IPS DF 19.7 (cell line): ENCODE measurements at regions not wholly inside any gene's neighbourhood (a gene's known extent, or its start where the extent isn't known, plus 50 kb on each side); places are given as distances from the start of the nearest gene placed in this dataset.
A peak's percentile ranks its signal among the peaks of the same experiment; 100 is the strongest.

Experiments
- DNase-seq: peaks from one replicate; pipeline ENCODE4 v3.0.0-alpha.2; 2013; ENCODE audit warnings: low read depth, low spot score

DNA sequence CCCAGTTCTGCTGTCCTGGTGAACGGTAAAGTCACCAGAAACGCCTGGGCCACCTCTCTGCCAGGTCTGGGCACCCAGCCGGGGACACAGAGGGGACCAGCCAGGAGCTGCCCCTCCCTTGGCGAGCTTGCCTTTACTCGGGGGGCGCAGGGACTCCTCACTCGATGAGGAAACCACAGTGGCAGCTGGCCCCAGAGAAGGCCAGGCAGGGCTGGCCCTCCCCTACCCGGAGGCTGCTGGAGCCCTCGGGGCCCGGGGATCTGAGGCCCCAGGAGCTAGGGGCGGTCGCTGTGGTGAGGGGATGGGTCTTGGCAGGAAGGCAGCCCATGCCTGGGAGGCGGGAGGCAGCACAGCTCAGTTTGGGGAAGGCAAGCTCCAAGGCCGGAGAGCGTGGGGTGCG is 80.4 kb upstream of the SLCO4A1 start:
- no peak for DNase-seq

DNA sequence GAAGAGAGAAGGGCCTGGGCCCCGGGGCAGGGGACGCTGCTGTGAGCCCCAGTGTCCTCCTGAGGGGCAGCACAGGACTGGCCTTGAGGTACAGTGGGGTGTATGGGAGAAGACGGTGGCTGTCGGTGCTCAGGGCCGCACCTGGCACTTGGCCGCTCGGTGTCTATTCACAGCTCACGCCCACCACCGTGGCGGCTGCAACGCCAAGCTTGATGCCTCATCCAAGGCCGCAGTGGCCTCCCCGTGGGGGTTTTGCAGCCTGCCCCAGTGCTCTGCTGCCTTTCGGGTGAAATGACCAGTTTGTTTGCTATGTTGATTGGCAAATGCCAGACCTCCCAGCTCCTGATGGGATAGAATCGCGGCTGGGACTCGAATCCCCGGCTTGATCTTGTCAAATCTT is 79.5 kb upstream of the SLCO4A1 start:
- no peak for DNase-seq

DNA sequence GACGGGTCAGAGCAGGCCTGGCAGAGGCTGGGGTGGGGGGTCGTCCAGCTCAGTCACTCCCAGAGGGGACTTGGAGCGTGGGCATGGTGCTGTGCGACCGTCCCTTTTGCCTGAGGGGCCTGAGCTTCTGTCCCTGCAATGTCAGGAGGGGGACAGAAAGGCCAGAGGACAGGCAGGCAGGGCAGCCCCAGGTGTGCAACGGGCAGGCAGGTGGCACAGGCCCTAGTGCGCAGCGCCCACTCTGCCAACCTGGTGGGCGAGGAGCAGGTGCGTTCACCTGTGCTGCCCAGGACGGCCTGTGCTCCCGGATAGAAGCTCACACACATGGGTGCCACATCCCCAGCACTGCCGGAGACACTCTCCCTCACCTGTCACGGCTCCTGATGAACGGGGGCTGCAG is 78.7 kb upstream of the SLCO4A1 start:
- no peak for DNase-seq

DNA sequence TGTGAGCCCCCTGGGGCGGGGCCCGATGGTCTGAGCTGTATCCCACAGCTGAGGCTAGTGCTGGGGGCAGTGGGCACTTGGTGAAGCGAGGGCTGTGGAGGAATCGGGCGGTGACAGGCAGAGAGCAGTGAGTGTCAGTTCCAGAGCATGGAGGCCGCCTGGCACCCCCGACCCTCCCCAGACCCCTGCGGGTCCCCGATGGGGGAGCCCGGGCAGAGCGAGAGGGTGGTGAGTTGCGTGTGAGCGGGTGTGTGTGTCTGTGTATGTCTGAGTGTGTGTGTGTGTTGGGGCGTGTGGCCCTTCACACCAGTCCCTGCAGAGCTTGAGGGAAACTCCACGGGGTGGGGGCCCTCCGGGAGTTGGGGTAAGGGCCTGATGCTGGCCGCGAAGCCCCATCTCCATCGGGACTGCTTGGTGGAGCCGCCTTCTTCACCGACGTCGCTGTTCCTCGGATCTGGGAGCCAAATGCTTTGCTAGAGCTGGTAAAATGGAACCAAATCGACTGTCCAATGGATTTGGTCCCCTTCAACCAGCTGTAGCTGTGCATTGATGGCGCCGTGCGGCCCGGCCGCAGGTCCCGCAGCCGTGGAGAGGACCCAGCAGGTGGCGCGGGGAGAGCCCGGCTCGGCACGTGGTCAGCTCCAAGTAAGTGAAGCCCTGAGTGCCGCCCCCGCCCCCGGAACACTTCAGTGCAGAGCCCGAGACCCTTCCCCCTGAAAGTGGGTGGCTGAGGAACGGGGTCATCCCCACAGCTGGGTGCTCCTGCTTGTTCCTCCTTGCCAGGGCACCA is 77.7 kb upstream of the SLCO4A1 start:
- DNase-seq, result no peak

DNA sequence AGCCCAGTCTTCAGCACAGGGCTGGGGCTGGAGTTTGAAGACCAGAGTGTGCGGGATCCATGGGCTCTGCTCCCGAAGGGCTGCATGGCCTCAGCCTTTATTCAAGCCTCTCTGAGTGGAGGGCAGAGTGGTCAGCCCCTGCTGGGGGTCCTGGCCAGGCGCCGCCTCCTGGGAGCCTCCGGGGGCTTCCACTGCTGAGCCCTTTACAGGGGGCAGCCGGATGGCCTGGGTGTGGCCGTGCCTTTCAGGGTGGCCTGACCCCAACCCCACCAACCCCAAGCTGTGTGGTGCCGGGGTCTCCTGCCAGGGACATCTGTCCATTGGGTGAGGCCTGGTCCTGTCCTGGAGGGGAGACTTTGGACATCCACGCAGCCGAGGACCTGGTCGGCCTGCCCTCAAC is 76.0 kb upstream of the SLCO4A1 start:
- DNase-seq, result no peak

DNA sequence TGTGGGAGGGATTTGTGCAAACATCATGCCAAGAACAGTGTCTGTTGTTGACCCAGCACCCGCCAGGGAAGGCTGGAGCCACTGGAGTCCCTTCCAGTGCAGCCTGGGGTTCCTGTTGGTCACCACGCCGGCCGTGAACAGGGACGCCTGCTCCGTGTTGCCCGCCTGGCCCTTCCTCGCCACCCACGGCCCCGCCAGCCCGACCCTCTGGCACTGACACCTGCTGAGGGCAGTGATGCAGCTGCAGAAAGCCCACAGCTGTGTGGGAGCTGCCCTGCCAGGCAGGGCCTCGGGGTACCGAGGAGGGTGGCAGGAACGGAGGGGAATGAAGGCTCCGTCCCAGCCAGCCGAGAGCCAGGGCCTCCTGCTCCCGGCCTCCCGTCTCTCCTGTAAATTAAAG is 75.5 kb upstream of the SLCO4A1 start:
- no peak for DNase-seq

DNA sequence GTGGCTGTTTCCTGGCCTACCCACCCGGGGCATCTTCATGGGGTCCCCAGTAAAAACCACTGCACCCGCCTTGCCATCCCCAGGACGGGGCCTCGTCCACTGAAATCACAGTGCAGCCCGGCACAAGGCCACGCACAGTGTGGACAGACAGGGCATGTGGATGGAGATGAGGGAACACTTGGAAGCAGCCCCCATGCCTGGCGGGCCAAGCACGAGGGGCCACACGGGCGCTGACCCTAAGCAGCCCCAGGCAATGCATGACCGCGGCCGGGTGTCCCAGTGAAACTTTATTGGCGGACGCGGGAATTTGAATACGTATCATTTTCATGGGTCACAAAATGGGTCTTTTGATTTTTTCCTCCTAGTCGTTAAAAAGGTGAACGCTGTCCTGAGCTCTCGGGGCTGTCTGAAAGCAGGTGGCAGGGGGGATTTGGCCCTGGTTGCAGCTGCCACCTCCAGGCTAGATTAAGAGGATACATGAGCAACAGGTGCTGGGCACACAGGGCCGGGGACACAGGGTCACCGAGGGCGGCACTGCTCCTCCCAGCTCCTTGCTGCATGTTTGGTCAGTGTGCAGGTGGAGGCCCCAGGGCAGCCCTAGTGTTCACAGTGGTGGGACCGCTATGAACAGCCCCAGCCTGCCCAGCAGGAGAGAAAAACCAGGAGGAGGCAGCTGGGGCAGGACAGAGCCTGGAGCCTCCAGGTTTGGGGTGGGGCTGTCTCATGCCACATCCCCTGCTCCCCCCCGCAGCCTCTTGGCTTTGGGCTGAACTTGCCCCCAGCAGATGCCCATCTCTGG is 74.9 kb upstream of the SLCO4A1 start:
- DNase-seq, result no peak

DNA sequence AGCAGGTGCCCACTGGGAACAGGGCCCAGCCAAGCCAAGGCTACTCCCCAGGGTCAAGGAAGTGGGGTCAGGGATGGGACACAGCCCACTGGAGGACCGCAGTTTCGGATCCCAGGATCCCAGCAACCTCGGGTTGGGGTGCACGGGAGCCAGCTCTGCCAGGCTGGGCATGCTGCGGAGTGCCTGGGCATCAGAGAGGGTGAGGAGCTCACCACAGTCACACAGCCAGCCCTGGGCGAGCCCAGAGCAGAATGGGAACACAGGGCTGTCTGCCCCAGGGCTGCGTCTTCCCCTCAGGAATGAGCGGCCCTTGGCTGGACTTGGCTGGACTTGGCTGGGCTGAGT is 74.3 kb upstream of the SLCO4A1 start:
- no peak for DNase-seq

DNA sequence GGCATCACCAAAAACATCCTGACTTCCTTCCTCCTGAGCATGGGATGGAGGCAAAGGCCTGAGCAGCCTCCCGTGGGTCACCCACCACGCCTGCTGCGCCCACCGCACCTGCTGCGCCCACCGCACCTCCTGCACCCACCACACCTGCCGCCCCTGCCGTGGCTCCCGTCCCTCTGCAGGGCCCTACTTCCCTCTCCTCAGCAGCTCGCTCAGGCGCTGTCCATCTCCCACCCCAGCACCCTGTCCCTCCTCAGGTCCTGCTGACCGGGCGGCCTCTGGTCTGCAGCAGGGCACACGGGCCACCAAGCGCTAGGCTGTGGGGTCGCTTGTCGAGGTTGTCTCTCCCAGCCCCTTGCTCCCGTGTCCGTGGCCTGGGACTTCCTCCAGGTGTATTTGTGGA is 72.7 kb upstream of the SLCO4A1 start:
- DNase-seq, result no peak

DNA sequence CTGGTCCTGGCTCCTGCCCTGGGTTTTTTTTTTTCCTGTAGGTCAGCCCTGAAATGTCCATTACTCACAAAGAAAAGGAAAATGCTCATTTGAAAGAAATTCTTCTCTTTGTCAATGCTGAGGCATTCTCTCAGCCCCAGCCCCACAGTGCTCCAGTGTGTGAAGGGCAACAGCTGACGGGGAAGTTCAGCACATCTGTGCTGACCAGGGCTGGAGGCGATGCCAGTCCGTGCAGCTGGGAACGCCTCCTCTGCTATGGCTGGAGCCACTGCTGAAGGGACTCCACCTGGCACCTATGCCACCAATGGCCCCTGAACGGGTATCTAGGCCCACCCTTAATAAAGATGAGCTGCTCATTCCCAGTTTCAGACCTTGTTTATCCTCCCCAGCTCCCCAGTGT is 71.9 kb upstream of the SLCO4A1 start:
- no peak for DNase-seq

DNA sequence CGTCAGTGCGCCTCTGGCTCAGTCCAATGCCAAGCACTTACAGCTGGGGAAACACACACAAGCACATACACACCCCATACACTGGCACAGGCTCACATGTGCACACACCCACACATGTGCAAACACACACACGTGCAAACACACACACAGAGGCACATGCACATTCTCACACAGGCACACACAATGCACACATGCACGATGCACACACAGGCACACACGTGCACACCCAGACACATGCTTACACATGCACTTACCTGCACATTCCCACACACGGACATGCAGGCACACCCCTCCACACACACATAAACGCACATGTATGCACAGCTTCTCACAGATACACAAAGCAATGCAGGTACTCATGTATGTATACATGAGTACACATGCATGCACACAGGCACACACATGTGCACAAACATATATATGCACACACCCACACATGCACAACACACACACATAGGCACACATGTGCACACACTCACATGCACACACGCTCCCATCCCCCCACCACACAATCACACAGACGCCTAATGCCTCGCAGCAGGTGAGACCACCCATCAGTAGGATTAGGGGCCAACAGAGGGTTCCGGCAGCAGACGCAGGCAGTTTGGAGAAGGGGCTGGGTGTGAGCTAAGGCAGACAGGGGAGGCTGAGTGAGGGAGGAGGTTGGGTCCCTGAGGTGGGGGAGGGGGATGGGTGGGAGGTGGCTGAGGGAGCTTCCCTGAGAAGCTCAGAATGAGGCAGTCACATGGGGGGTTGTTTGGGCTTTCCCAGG is 71.2 kb upstream of the SLCO4A1 start:
- DNase-seq, result no peak

DNA sequence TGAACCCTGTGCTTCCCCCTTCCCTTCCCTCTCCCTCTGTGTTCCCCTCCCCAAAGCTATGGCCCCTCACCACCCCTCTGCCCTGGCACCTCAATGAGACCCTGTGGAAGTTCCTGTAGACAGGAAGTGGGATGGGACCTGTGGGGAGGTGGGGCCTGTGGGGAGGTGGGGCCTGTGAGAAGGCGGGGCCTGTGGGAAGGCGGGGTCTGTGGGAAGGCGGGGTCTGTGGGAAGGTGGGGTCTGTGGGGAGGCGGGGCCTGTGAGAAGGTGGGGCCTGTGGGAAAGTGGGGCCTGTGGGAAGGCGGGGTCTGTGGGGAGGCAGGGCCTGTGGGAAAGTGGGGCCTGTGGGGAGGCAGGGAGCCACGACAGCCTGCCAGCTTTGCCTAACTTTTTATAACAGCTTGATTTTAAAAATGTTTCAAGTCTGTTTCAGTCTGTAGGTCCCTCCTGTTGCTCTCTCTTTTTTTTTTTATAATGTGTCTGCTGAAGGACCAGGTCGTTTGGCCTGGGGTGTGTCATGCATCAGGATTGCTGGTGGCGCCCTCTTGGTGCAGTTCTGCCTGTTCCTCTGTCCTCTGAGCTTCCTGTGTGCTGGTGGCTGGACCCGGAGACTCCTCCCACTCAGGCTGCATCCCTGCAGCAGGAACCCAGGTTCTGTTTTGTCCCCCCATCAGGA is 70.5 kb upstream of the SLCO4A1 start:
- peak; percentile 42 for DNase-seq

DNA sequence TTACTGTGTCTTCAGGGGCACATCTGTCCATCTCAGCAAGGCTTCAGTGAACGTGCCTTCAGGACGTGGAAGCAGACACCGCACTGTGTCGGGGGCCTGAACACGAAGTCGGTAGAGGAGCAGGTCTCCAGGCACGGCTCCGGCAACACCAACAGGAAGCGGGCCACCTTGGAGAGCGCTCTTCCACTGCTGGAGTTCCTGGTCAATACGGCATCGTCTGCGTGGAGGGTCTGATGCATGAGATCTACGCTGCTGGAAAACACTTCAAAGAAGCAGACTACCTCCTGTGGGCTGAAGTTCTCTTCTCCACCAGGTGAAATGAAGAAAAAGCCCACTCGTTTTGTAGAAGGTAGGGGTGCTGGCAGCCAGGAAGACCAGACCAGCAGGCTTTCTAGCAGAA is 69.3 kb upstream of the SLCO4A1 start:
- no peak for DNase-seq

DNA sequence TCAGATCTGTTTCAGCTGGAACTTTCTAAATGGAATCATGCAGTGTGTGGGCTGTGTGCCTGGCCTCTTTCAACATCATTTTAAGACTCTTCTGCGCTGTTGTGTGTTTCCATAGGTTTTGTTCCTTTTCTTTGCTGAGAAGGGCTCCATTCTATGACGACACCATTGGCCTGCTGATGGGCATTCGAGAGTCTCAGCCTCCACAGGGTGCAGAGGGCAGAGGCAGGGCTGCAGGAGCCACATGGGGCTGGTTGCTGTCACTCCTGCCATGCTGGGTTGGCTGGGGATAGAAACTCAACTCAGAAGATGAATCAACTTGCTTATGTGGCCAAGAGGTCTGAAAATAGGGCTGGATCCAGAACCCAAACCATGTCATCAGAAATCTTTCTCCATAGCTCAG is 68.5 kb upstream of the SLCO4A1 start:
- DNase-seq, result no peak

DNA sequence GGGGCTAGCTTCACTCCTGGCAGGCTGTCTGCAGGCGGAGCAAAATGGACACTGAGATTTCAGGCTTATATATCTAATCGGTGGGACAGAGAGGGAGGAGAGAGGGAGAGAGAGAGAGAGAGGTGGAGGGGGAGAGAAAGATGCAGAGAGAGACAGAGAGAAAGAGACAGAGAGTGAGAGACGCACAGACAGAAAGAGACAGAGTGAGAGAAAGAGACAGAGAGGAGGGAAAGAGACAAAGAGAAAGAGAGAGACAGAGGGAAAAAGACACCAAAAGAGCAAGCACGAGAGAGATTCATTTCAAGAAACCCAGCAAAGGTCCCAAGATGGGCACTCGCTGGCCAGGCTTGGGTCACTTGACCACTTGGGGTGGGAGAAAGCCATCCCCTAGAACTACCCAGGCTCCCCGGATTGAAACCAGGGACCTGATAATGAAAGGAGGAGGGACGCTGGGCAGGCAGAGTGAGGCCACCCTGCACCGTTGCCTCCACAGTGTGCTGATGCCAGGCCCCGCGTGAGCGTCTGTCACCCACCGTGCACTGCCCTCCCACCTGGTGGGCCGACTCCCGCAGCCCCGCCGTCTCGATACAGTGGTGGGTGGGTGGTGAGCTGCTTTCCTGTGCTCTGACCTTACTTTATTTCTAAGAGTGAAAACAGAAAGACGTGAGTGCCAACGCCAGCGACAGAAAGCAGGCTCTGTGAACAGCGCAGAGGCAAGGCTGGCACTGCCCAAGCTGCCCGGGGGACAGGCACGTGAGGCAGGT is 67.9 kb upstream of the SLCO4A1 start:
- DNase-seq, result no peak

DNA sequence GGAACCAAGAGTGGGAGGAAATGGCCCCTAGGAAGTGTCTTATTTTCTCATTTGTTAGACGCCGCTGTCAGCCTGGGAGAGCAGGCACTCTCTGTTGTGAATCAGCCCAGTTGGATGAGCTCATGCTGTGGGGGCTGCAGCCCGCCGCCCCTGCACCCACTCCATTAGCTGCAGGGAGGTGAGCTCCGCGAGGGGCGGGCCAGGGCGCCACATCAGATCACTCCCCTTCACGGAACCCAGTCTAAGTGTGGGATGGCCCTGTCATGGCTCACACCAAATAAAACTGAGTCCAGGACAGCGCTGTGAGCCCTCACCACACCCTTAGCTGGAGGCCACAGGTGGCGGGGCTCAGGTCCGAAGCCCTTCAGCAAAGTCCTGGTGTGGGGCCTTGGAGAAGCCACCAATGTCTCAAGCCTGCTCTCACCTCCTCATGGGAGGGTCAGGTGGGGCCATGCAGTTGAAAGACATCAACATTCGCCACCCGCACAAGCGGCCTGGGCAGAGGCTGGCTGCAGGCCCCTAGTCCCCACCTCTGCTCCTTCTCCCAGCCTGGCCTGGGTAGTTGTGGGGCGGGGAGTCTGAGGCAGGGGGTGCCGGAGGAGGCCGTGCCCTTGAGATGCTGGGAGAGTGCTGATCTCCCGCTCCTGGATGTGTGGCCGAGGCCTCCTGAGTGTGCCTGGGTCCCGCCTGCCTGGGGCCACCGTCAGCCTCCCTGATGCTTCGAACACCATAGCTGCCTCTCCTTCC is 66.2 kb upstream of the SLCO4A1 start:
- no peak for DNase-seq

DNA sequence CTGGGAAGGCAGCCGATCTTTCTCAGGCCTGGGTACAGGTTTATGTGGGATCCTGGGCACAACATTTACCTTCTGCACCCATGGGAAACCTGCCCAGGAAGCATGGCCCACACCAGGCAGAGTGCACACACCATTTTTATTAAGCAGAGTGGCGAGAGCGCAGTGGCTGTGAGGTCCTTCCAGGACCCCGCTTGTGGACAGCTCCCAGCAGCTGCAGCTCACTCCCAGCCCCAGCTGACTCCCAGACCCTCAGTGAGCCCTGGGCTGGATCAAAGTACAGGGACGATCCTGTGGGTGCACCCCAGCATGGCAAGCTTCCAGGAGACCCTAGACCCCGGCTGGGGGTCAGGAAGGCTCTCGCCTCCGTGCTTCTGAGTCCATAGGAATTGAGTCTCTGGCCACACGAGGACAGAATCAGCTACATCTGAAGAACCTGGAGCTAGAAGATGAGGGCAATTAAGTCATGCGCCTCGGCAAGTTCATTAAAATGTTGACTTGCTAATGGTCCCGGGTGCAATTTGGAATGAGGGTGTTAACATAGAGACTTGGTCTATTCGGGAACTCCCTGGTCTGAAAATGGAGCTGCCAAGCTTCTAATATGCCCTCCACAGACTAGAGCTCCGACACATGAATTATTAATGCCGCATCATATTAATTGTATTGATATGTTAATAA is 65.4 kb upstream of the SLCO4A1 start:
- no peak for DNase-seq

DNA sequence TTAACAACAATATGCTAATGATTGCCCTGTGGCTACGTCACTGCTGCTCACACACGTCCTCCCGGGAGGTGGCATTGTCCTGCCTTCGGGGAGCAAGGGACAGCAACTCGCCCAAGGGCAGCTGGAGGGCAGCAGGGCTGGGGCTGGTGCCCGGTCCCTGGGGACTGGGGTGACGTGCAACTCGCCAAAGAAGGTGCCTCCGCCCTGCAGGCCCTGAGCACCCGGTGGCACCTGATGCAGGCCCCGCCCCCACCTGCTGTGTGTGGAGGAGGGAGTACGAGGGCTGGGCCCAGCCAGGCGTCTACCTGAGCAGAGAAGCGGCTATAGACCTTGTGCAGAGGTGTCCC is 64.8 kb upstream of the SLCO4A1 start:
- DNase-seq, result no peak

DNA sequence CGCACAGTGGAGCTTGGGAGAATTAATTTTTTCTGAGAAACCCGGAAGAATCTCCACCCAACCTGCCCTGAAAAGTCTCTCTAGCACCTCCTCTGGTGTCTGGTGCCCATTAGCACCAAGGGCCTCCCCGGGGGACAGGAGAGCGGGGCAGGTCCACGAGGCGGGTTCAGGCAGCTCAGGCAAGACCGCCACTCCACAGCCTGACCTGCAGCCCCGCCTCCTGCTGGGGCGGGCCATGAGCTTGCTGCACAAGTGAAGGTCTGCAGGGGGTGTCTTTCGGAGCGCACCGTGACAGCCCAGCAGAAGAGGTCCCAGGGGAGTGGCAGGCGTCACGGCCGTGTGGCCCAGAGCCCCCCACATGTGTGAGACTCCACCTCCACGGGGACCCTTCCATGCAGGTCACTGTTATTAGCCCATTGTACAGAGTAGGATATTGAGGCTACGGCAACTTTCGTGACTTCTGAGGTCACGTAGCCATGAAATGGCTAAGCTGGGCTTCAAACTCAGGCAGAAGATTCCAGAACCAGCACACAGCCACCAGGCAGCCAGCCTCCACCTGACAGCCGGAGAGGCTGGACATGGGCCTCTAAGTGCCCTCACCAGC is 63.9 kb upstream of the SLCO4A1 start:
- no peak for DNase-seq

DNA sequence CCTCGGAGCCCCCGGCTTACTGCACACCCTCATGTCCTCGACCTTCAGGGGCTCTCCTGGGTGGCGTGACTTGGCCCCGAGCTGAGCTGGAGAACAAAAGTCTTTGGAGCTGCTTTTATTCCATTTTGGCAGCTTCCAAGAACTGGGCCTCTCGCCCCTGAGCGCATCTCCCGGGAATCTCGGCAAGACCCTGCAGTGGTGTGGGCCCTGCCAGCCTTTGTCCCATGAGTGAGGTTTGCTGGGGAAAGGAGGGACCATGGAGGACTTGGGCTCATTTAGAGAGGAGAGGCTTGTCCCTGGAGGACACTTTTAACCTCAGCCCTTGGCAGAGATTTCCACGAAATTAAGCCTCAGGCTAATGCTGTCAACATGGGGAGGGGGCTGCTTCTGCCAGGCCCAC is 62.3 kb upstream of the SLCO4A1 start:
- no peak for DNase-seq
